NCI-H345 (cell line): ENCODE measurements at regions not wholly inside any gene's neighbourhood (a gene's known extent, or its start where the extent isn't known, plus 50 kb on each side); places are given as distances from the start of the nearest gene placed in this dataset.

Experiments
- DNase-seq: peaks from one replicate; lab custom pipeline; 2025; lab: John Stamatoyannopoulos, UW

DNA sequence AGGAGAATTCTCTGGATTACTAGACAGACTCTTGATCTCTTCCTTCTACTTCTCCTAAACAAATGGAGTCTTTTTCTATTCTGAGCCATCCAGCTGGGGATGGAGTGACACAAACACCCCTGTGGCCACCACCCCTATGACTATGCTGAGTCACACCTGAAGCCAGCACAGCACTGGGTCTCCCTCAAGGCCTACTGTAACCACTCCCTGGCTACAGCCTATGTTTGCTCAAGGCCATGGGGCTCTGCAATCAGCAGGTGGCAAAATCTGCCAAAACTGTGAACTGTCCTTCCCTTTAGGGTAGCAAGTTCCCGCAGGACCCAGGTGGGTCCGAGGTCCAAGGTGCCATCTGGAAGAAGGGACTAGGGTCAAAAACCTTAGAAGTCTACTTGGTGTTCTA lies 132.3 kb downstream of the TINAG start:
- DNase-seq: no peak

- DNase-seq: no peak
These were observed 132.8 kb downstream of the TINAG start for GRCh38 chr6:54441020-54441419.

DNA sequence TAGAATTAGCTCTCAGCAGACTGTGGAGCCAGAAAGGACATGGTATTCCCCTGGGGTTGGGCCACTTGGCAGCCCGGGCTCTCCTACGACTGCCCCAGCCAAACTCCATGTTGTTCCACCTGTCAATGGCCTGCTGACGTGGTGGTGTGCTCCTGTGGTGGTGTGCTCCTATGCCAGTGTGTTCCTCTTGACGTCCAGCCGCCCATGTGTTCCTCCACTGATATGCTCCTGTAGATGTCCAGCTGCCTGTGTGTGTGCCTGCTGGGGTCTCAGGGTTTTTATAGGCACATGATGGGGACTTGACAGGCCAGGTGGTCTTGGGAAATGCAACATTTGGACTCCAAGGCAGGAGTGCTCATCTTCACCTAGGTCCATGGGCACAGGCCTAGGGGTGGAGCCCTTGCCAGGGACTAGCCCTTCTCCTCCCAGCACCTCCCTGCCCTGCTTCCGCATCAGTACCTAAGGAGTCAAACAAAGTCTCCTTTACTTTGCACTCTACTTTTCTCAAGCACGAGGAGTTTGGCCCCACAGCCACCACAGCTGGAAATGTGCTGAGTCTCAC lies 133.5 kb downstream of the TINAG start:
- DNase-seq: no peak

GRCh38 chr6:54445207-54445606 lies 137.0 kb downstream of the TINAG start:
- no peak for DNase-seq

DNA sequence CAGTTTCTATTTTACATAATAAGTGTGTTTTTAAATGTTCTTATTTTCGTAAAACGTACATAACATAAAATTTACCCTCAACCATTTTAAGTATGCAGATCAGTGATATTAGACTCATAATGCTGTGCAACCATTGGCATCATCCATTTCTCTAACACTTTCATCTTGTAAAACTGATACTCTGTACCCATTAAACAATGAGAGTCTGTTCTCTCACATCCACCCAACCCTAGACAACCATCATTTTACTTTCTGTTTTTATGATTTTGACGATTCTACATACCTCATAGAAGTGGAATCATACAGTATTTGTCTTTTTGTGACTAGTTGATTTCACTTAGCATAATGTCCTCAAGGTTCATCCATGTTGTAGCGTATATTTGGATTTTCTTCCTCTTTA lies 140.4 kb downstream of the TINAG start:
- no peak for DNase-seq

DNA sequence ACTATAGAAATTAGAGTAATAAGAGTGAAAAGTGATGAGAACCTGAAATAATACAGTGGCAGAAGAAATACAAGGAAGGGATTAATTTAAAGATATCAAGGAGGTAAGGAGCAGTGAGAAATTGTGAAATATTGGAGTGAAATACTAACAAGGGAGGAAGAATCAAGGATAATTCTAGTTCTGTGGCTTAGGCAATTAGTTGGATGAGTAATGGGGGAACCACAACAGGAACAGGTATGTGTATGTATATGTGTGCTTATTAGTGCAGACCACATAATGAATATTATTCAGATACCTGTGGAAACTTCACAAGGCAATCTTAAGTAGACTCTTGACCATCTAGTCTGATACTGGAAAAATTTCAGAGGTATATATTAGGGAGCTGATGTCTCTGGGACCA lies 143.3 kb downstream of the TINAG start:
- no peak for DNase-seq

- DNase-seq: no peak
These were observed 155.2 kb downstream of the TINAG start for GRCh38 chr6:54463354-54464024.

GRCh38 chr6:54465649-54466300 lies 157.5 kb downstream of the TINAG start:
- DNase-seq: no peak

DNA sequence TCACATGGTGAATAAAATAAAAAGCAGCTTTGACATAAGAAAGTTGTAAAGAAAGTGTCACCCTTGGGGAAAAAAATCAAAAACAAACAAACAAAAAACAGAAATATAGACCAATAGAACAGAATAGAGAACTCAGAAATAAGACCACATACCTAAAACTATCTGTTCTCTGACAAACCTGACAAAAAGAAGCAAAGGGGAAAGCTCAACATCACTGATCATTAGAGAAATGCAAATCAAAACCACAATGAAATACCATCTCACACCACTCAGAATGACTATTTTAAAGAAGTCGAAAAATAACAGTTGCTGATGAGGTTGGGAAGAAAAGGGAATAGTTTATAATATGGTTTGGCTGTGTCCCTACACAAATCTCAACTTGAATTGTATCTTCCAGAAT lies 159.1 kb downstream of the TINAG start:
- DNase-seq: no peak

DNA sequence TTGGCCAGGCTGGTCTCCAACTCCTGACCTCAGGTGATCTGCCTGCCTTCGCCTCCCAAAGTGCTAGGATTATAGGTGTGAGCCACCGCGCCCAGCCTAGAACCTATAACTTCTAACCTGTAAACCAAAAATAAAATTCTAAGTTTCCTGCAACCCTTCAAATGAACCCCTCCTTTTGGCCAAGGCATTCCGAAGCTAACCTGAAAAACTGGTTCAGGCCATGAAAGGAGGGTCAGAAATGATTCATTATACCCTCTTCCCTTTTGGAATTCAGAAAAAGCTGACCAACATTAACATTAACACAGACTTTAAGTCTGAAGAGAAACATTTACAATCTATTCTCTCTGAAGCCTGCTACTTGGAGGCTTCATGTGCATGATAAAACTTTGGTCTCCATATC lies 165.1 kb downstream of the TINAG start:
- no peak for DNase-seq

DNA sequence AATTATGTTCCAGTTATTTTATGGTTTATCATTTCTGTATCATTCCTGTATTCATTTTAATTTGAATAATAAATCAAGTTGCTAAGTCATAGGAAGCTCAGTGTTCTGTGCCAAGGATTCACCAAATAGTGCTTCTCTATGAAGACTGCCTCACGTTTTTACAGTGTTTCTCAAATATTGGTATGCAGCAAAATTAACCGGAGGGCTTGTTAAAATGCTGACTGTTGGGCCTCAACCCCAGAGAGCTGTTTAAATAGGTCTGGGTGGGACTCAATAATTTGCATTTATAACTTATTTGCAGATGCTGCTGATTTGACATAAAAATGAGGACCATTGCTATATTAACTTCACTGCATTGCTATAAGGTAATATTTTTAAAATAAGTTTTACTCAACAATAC lies 166.7 kb downstream of the TINAG start:
- no peak for DNase-seq

GRCh38 chr6:54481091-54481490 lies 172.8 kb downstream of the TINAG start:
- DNase-seq: no peak

GRCh38 chr6:54491431-54491830 lies 183.2 kb downstream of the TINAG start:
- no peak for DNase-seq

GRCh38 chr6:54493138-54493537 lies 184.9 kb downstream of the TINAG start:
- no peak for DNase-seq

DNA sequence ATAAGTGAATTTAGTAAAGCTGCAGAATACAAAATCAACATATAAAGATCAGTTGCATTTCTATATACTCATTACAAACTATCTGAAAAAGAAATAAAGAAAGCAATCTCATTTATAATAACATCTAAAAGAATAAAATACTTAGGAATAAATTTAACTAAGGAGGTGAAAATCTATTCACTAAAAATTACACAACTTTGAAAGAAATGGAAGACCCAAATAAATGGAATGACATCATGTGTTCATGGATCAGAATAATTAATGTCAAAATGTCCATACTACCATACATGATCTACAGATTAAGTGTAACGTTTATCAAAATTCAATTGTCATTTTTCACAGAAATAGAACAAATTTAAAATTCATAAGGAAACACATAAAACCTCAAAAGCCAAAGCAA lies 194.9 kb downstream of the TINAG start:
- DNase-seq: no peak

DNA sequence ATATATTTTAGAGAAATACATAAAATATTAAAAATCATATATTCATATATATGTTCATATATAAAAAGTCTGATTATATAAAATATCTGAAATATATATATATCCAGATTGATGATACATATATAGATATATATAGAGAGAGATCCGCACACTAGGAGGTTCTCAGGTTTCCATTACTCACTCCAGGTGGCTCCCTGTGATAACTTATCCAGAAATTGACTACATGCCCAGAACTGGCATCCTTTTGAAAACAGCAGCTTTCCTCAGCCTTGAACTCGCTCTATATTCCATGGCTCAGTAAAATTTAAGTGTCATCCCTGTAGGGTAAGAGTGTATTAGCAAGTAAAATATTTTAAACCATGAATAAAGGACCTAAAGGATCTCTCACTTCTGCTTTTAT lies 206.8 kb downstream of the TINAG start:
- no peak for DNase-seq

GRCh38 chr6:54515713-54516112 lies 207.5 kb downstream of the TINAG start:
- DNase-seq: no peak

- DNase-seq: no peak
These were observed 208.1 kb downstream of the TINAG start for GRCh38 chr6:54516321-54516720.

DNA sequence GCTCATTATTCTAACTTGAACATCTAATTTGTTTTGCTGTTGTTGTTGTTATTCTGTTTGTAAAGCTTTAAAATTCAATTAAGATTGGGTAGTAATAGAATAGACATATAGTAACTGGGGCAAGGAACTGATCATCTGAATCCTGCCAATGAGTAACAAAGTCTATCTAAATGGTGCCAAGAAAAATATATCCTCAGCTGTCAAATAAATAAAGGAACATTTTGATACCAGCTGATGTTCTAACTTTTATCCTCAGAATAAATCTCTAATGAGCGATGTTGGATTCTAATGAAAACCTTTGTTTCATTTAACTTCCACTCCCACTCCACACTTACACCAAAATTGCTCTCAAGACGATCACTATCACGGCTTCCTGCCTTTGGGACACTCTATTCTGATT lies 210.9 kb downstream of the TINAG start:
- DNase-seq: no peak

- no peak for DNase-seq
These were observed 217.5 kb downstream of the TINAG start for GRCh38 chr6:54525731-54526130.

- no peak for DNase-seq
These were observed 225.3 kb downstream of the TINAG start for GRCh38 chr6:54533567-54533966.

DNA sequence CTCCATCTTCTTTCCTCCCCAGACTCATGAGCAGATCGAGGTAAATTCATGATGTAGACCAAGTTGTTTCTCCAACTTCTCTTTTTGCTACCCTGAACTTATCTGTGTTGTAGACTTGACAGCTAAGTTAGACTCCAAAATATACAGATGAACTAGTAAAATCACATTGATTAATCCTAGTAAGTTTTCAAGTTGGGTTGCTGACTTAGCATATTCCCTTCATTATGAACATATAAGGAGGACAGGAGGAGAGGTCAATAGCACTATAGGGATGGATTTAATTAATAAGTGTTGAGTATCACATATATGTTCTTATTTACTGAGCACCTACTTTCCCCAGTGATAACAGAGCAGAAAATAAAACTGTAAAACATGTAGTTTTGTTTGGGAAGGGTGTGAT lies 227.3 kb downstream of the TINAG start:
- DNase-seq: no peak

GRCh38 chr6:54541541-54541940 lies 233.3 kb downstream of the TINAG start:
- no peak for DNase-seq

DNA sequence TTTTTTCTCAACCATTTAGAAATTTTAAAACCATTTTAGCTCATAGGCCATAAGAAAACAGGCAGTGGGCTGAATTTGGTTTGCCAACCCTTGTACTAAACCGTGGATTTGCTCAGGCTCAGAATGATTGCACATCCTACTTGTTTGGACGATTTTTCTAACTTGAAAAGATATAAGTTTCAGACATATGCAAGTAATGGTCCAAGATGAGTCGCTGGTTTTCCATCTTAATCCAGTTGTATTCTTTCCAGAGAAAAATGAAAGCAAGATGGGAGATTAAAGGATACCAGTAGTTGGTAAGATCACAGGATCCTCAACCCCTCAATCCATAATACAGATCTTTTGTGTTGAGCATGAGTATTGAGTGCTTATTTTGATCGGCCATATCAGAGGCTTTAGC lies 250.9 kb downstream of the TINAG start:
- no peak for DNase-seq
